PC-3 (cell line): ENCODE measurements at regions not wholly inside any gene's neighbourhood (a gene's known extent, or its start where the extent isn't known, plus 50 kb on each side); places are given as distances from the start of the nearest gene placed in this dataset.

Source experiments
- ATAC-seq: fragments of 200-7000 bp; cut with Tn5 transposase; 2 replicates; pipeline ENCODE4 v1.9.1; 2020; ENCODE audit warnings: mild to moderate bottlenecking, moderate library complexity
- BruUV-seq: library from RNA; stranded (reverse); fragments of 400-500 nt; replicated peaks from 2 replicates; lab custom pipeline; 2021; lab: Mats Ljungman, UMichigan
- CTCF ChIA-PET: fragments of 300-600 bp; sonication (Branson Sonifier 250); formaldehyde crosslinking; loops from one replicate; lab custom pipeline; 2022; ENCODE audit warnings: antibody characterized with exemption; lab: Charles Lee
- POLR2A ChIA-PET: fragments of 300-600 bp; sonication (Branson Sonifier 250); formaldehyde crosslinking; loops from one replicate; lab custom pipeline; 2022; ENCODE audit warnings: antibody characterized with exemption; ENCODE audit not compliant: unreplicated experiment; lab: Charles Lee
- DNase-seq: peaks from one replicate; pipeline ENCODE4 v3.0.0-alpha.2; 2015
- H2AFZ ChIP-seq: fragments of 300-600 bp; sonication (generic); 2 replicates; pipeline ENCODE4 v1.6.0; 2016; ENCODE audit warnings: antibody characterized with exemption, low read length
- H3F3A ChIP-seq: fragments of 300-600 bp; sonication (generic); one replicate; pipeline ENCODE4 v1.6.0; 2017; ENCODE audit warnings: antibody characterized with exemption, low read length, control low read depth, mild to moderate bottlenecking; ENCODE audit not compliant: unreplicated experiment
- H3K27ac ChIP-seq: fragments of 300-600 bp; sonication (generic); 2 replicates; pipeline ENCODE4 v1.5.1; 2016; ENCODE audit warnings: mild to moderate bottlenecking, low read length
- H3K27me3 ChIP-seq: fragments of 300-600 bp; sonication (generic); 2 replicates; pipeline ENCODE4 v1.6.1; 2016; ENCODE audit warnings: low read length, mixed read lengths
- H3K36me3 ChIP-seq: fragments of 300-600 bp; sonication (generic); 2 replicates; pipeline ENCODE4 v1.6.1; 2016; ENCODE audit warnings: low read depth, mixed run types, low read length, mixed read lengths
- H3K4me1 ChIP-seq: fragments of 300-600 bp; sonication (generic); 2 replicates; pipeline ENCODE4 v1.5.1; 2016; ENCODE audit warnings: low read length; ENCODE audit not compliant: insufficient read depth
- H3K4me2 ChIP-seq: fragments of 300-600 bp; sonication (generic); 2 replicates; pipeline ENCODE4 v1.6.0; 2016; ENCODE audit warnings: low read length
- H3K4me3 ChIP-seq: fragments of 300-600 bp; sonication (generic); 2 replicates; pipeline ENCODE4 v1.5.1; 2016; ENCODE audit warnings: mild to moderate bottlenecking, low read length, mixed read lengths
- H3K79me2 ChIP-seq: fragments of 300-600 bp; sonication (generic); 2 replicates; pipeline ENCODE4 v1.6.1; 2017; ENCODE audit warnings: low read length, mixed read lengths
- H3K9ac ChIP-seq: fragments of 300-600 bp; sonication (generic); 2 replicates; pipeline ENCODE4 v1.6.0; 2016; ENCODE audit warnings: mild to moderate bottlenecking, low read length
- H3K9me2 ChIP-seq: fragments of 300-600 bp; sonication (generic); replicated peaks from 2 replicates; pipeline ENCODE4 v1.6.1; 2016; ENCODE audit warnings: mixed run types, low read length, mixed read lengths
- H3K9me3 ChIP-seq: fragments of 300-600 bp; sonication (generic); 2 replicates; pipeline ENCODE4 v1.6.1; 2016; ENCODE audit warnings: low read length, mixed read lengths
- H4K20me1 ChIP-seq: fragments of 300-600 bp; sonication (generic); 2 replicates; pipeline ENCODE4 v1.6.1; 2016; ENCODE audit warnings: low read length, mixed read lengths
- EZH2 ChIP-seq: fragments of 300-600 bp; sonication (generic); IDR thresholded peaks from one replicate; pipeline ENCODE4 v1.6.1; 2017; ENCODE audit warnings: antibody characterized with exemption, mild to moderate bottlenecking, low read length; ENCODE audit not compliant: unreplicated experiment
- EZH2phosphoT487 ChIP-seq: fragments of 300-600 bp; sonication (generic); IDR thresholded peaks from 2 replicates; pipeline ENCODE4 v1.6.1; 2018; ENCODE audit warnings: mild to moderate bottlenecking, antibody characterized with exemption, low read length, borderline replicate concordance
- intact Hi-C: fragments of 100-400 bp; cut with micrococcal nuclease; formaldehyde crosslinking; loops from 2 replicates; pipeline ENCODE4 v1.9.0; 2023
- TF ChIP-seq, protein P1 (sequence below): fragments of 300-600 bp; sonication (generic); conservative IDR thresholded peaks from 2 replicates; pipeline ENCODE4 v1.5.1; 2017; ENCODE audit warnings: antibody characterized with exemption, low read depth, mild to moderate bottlenecking, low read length

DNA sequence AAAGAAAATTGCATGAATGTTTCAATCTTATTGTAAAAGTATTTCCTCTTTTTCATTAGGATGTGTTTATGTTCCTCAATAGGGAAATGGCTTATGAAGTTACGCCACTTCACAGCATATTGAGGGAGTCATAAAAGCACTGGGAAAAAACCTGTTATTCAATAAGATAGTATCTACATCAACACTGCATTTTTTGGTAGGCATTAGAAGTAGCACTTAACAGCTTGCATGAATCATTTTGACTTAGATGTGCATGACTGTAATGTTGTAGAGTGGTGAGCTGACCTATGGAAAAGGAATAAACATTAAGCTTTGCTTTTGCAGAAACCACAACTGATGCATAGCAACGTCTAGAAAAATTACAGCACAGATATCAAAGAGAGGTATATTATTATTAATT is 111.2 kb upstream of the GRXCR1 start:
- Histone ChIP-seq H2AFZ (no peak overlapping the region), H3K9ac (no peak overlapping the region), H3K4me1 (no peaks in the 10 kb centered on the region), H3K4me3 (no peak overlapping the region), H3K36me3 (no peaks in the 10 kb centered on the region), H3K27me3 (no peaks in the 10 kb centered on the region), H3K9me2 (no peaks in the 10 kb centered on the region), H3K9me3 (no peaks in the 10 kb centered on the region), H3K27ac (no peak overlapping the region), H3K79me2 (no peaks in the 10 kb centered on the region), H3F3A (no peaks in the 10 kb centered on the region), H3K4me2 (no peak overlapping the region), H4K20me1 (no peaks in the 10 kb centered on the region)
- ChIA-PET CTCF (no interaction called here), POLR2A (no interaction called here)
- no TSS peak for BruUV-seq
- ATAC-seq (no peak), DNase-seq (no peak)
- intact Hi-C loops, result no loop called here
- TF ChIP-seq EZH2 (no peak), EZH2phosphoT487 (no peak)
- TF ChIP-seq, protein P1, sequence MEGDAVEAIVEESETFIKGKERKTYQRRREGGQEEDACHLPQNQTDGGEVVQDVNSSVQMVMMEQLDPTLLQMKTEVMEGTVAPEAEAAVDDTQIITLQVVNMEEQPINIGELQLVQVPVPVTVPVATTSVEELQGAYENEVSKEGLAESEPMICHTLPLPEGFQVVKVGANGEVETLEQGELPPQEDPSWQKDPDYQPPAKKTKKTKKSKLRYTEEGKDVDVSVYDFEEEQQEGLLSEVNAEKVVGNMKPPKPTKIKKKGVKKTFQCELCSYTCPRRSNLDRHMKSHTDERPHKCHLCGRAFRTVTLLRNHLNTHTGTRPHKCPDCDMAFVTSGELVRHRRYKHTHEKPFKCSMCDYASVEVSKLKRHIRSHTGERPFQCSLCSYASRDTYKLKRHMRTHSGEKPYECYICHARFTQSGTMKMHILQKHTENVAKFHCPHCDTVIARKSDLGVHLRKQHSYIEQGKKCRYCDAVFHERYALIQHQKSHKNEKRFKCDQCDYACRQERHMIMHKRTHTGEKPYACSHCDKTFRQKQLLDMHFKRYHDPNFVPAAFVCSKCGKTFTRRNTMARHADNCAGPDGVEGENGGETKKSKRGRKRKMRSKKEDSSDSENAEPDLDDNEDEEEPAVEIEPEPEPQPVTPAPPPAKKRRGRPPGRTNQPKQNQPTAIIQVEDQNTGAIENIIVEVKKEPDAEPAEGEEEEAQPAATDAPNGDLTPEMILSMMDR, result no peak

DNA sequence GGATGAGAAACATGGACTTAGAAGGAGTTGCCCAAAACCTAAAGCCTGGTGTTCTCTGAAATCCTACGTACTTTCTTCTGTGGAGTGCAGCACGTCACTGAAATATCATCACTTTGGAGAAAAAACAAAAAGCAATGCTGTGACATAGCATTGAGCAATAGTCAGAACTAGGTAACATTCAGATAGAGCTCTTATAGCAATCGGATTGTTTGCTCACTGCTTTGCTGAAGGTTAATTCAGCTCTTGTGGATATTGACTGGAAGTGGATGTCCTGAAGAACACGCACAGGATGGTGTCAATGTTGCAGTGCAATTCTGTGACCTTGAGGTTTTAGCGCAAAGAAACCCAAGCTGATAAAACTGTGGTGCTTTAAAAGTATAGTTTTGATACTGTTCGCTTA is 114.2 kb upstream of the GRXCR1 start:
- CTCF ChIA-PET, result no interaction called here
- H3K4me2 ChIP-seq, result no peak overlapping the region
- intact Hi-C loops, result no loop called here
- H3K9ac ChIP-seq, result no peak overlapping the region
- no peaks in the 10 kb centered on the region for H3K9me2 ChIP-seq
- H4K20me1 ChIP-seq, result no peaks in the 10 kb centered on the region
- no peak for ATAC-seq
- no peaks in the 10 kb centered on the region for H3K36me3 ChIP-seq
- H3F3A ChIP-seq, result no peaks in the 10 kb centered on the region
- BruUV-seq, result no TSS peak
- no peak overlapping the region for H3K27ac ChIP-seq
- H3K27me3 ChIP-seq, result no peaks in the 10 kb centered on the region
- H3K79me2 ChIP-seq, result no peaks in the 10 kb centered on the region
- POLR2A ChIA-PET, result no interaction called here
- no peak for DNase-seq
- no peak for TF ChIP-seq EZH2phosphoT487
- no peaks in the 10 kb centered on the region for H3K4me1 ChIP-seq
- H3K4me3 ChIP-seq, result no peak overlapping the region
- H2AFZ ChIP-seq, result no peak overlapping the region
- H3K9me3 ChIP-seq, result no peaks in the 10 kb centered on the region

DNA sequence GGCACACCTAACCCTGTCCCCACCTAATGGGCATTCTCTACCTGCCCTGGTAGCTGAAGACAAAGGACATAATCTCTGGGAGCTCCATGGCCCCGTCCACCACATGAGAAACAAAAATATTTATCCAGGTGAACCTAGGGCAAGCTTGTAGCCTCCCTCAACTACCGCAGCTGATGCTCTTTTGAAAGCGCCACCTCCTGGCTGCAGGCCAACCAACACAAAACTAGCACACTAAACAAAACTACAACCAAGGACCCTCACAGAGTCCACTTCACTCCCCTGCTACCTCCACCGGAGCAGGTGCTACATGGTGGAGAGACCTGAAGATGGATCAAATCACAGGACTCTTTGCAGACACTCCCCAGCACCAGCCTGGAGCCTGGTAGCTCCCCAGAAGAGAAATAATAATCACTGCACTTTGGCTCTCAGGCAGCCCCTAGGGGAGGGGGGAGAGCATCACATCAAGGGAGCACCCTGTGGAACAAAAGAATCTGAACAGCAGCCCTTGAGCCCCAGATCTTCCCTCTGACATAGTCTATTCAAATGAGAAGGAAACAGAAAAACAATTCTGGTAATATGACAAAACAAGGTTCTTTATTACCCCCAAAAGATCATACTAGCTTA is 111.3 kb upstream of the ATP8A1 start:
- Histone ChIP-seq H3K27me3 (no peaks in the 10 kb centered on the region), H3K4me1 (no peaks in the 10 kb centered on the region), H4K20me1 (no peaks in the 10 kb centered on the region), H3K27ac (no peak overlapping the region), H2AFZ (no peak overlapping the region), H3K9me2 (no peaks in the 10 kb centered on the region), H3K79me2 (no peaks in the 10 kb centered on the region), H3K4me3 (no peak overlapping the region), H3K36me3 (no peaks in the 10 kb centered on the region), H3K9me3 (no peaks in the 10 kb centered on the region), H3K9ac (no peak overlapping the region), H3K4me2 (no peak overlapping the region), H3F3A (no peaks in the 10 kb centered on the region)
- intact Hi-C loops, result no loop called here
- TF ChIP-seq EZH2 (no peak), EZH2phosphoT487 (no peak)
- TF ChIP-seq, protein P1, result no peak
- no TSS peak for BruUV-seq
- CTCF ChIA-PET, result no interaction called here
- DNase-seq (no peak), ATAC-seq (no peak)
- POLR2A ChIA-PET, result no interaction called here
